ENCODE measurements at regions not wholly inside any gene's neighbourhood (a gene's known extent, or its start where the extent isn't known, plus 50 kb on each side); places are given as distances from the start of the nearest gene placed in this dataset.

GRCh38 chr12:77351860-77352259, 286.5 kb upstream of the E2F7 start:
- no peaks in the 10 kb centered on the region for H3K9me3 Mint-ChIP-seq
- no peak overlapping the region for H3K27ac Mint-ChIP-seq
- DNase-seq: no peak
- no peaks in the 10 kb centered on the region for H3K36me3 Mint-ChIP-seq (ENCODE audit: low read depth)
- no peak overlapping the region for H3K4me3 Mint-ChIP-seq
- H3K27me3 Mint-ChIP-seq: no peaks in the 10 kb centered on the region
- H3K4me1 Mint-ChIP-seq (ENCODE audit: low read depth): no peaks in the 10 kb centered on the region

- Mint-ChIP-seq H3K4me1 (ENCODE audit: low read depth) (no peaks in the 10 kb centered on the region), H3K27ac (no peak overlapping the region), H3K9me3 (no peaks in the 10 kb centered on the region), H3K4me3 (no peak overlapping the region), H3K27me3 (no peaks in the 10 kb centered on the region), H3K36me3 (ENCODE audit: low read depth) (no peaks in the 10 kb centered on the region)
- no peak for DNase-seq
These were observed 284.5 kb upstream of the E2F7 start for GRCh38 chr12:77349689-77350370.

- DNase-seq: no peak
- Mint-ChIP-seq H3K36me3 (ENCODE audit: low read depth) (no peaks in the 10 kb centered on the region), H3K4me3 (no peak overlapping the region), H3K27me3 (no peaks in the 10 kb centered on the region), H3K9me3 (no peaks in the 10 kb centered on the region), H3K4me1 (ENCODE audit: low read depth) (no peaks in the 10 kb centered on the region), H3K27ac (no peak overlapping the region)
These were observed 281.6 kb upstream of the E2F7 start for GRCh38 chr12:77347017-77347416.

DNA sequence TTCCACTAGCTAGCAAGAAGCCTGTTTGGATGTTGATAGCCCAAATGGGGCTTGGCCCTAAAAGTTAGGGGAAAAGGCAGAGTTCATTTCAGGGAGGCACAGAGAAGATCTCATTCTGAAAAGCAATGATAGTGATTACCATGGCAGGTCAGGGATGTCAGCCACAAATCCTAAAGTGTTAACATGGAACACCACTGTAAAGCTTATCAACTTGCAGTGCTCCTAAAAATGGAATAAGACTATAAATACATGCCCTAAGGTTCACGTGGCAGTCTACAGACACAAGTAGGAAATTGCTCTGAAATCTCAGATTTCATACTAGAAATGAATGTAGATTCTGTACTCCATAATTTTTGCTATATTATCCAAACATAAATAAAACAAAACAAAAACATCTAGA, 280.0 kb upstream of the E2F7 start:
- Mint-ChIP-seq H3K27me3 (no peaks in the 10 kb centered on the region), H3K4me3 (no peak overlapping the region), H3K27ac (no peak overlapping the region), H3K4me1 (ENCODE audit: low read depth) (no peaks in the 10 kb centered on the region), H3K36me3 (ENCODE audit: low read depth) (no peaks in the 10 kb centered on the region), H3K9me3 (no peaks in the 10 kb centered on the region)
- no peak for DNase-seq

GRCh38 chr12:77344651-77345050, 279.3 kb upstream of the E2F7 start:
- H3K9me3 Mint-ChIP-seq: no peaks in the 10 kb centered on the region
- H3K36me3 Mint-ChIP-seq (ENCODE audit: low read depth): no peaks in the 10 kb centered on the region
- H3K27ac Mint-ChIP-seq: no peak overlapping the region
- H3K4me3 Mint-ChIP-seq: no peak overlapping the region
- H3K4me1 Mint-ChIP-seq (ENCODE audit: low read depth): no peaks in the 10 kb centered on the region
- no peak for DNase-seq
- no peaks in the 10 kb centered on the region for H3K27me3 Mint-ChIP-seq

GRCh38 chr12:77343291-77343690, 277.9 kb upstream of the E2F7 start:
- Mint-ChIP-seq H3K4me3 (no peak overlapping the region), H3K27me3 (no peaks in the 10 kb centered on the region), H3K4me1 (ENCODE audit: low read depth) (no peaks in the 10 kb centered on the region), H3K9me3 (no peaks in the 10 kb centered on the region), H3K27ac (no peak overlapping the region), H3K36me3 (ENCODE audit: low read depth) (no peaks in the 10 kb centered on the region)
- no peak for DNase-seq

DNA sequence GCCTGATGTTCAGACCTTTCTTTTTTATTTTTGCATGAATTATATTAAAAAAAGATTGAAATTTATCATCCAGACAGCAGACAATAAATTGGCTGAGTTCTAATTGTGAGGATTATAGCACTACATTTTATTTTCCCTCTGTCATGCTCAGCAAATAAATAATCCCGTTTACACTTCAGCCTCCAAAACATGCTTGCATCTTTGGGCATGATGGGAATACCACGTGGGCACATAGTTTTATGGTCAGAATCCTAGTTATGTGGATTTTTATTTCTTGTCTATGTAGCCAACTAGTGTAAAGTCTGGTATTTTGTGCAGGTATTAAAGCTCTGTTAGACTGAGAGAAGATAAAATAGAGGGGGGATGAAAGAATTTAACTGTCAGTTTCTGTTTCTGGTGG, 276.9 kb upstream of the E2F7 start:
- no peaks in the 10 kb centered on the region for H3K9me3 Mint-ChIP-seq
- no peak overlapping the region for H3K4me3 Mint-ChIP-seq
- DNase-seq: no peak
- H3K27ac Mint-ChIP-seq: no peak overlapping the region
- H3K36me3 Mint-ChIP-seq (ENCODE audit: low read depth): no peaks in the 10 kb centered on the region
- H3K4me1 Mint-ChIP-seq (ENCODE audit: low read depth): no peaks in the 10 kb centered on the region
- H3K27me3 Mint-ChIP-seq: no peaks in the 10 kb centered on the region

- H3K4me1 Mint-ChIP-seq (ENCODE audit: low read depth): no peaks in the 10 kb centered on the region
- H3K27me3 Mint-ChIP-seq: no peaks in the 10 kb centered on the region
- H3K9me3 Mint-ChIP-seq: no peaks in the 10 kb centered on the region
- no peaks in the 10 kb centered on the region for H3K36me3 Mint-ChIP-seq (ENCODE audit: low read depth)
- H3K4me3 Mint-ChIP-seq: no peak overlapping the region
- no peak overlapping the region for H3K27ac Mint-ChIP-seq
- DNase-seq: no peak
These were observed 274.2 kb upstream of the E2F7 start for GRCh38 chr12:77339610-77340009.

DNA sequence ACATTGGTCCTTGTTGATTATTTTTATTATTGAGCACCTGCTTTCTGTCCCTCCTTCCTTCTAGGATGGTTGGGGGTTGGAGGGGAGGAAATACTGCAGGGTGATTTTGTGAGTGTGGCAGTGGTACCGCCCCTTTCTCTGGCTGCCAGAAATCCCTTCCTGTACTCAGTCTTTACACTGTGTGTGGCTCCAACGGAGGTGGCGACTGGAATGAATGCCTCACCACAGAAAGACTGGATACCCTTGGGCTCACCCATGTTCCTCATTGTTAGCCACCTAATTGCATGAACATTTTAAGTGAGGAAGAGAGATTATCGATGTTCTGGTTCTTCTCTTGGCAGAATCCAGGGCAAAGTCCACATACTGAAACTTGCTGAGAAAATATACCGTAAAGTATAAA, 272.0 kb upstream of the E2F7 start:
- no peaks in the 10 kb centered on the region for H3K36me3 Mint-ChIP-seq (ENCODE audit: low read depth)
- no peak overlapping the region for H3K27ac Mint-ChIP-seq
- no peaks in the 10 kb centered on the region for H3K9me3 Mint-ChIP-seq
- DNase-seq: no peak
- H3K4me3 Mint-ChIP-seq: no peak overlapping the region
- no peaks in the 10 kb centered on the region for H3K4me1 Mint-ChIP-seq (ENCODE audit: low read depth)
- no peaks in the 10 kb centered on the region for H3K27me3 Mint-ChIP-seq

GRCh38 chr12:77334806-77335205, 269.4 kb upstream of the E2F7 start:
- no peaks in the 10 kb centered on the region for H3K36me3 Mint-ChIP-seq (ENCODE audit: low read depth)
- H3K4me1 Mint-ChIP-seq (ENCODE audit: low read depth): no peaks in the 10 kb centered on the region
- no peaks in the 10 kb centered on the region for H3K9me3 Mint-ChIP-seq
- no peak overlapping the region for H3K27ac Mint-ChIP-seq
- H3K27me3 Mint-ChIP-seq: no peaks in the 10 kb centered on the region
- DNase-seq: no peak
- no peak overlapping the region for H3K4me3 Mint-ChIP-seq

DNA sequence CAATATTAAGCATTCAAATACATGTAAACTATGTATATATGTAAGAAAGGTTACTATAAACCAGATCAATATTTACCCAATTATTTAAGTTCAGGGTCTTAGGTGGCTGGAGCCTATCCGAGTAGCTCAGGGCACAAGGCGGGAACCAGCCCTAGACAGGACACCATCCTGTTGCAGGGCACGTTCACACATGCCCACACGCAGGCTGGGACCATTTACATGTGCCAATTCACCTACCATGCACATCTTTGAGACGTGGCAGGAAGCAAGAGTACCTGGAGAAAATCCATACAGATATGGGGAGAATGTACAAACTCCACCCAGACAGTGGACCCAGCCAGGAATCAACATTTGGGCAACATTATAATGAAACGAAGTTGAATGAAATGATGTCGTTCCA, 263.0 kb upstream of the E2F7 start:
- peaks cover 43% of the 10 kb centered on the region for H3K27me3 Mint-ChIP-seq
- no peaks in the 10 kb centered on the region for H3K36me3 Mint-ChIP-seq (ENCODE audit: low read depth)
- no peak overlapping the region for H3K27ac Mint-ChIP-seq
- H3K9me3 Mint-ChIP-seq: no peaks in the 10 kb centered on the region
- peaks cover 13% of the 10 kb centered on the region for H3K4me1 Mint-ChIP-seq (ENCODE audit: low read depth)
- no peak overlapping the region for H3K4me3 Mint-ChIP-seq
- no peak for DNase-seq

GRCh38 chr12:77325511-77326236, 260.3 kb upstream of the E2F7 start:
- Mint-ChIP-seq H3K9me3 (no peaks in the 10 kb centered on the region), H3K36me3 (ENCODE audit: low read depth) (no peaks in the 10 kb centered on the region), H3K27ac (no peak overlapping the region), H3K4me1 (ENCODE audit: low read depth) (peaks cover 13% of the 10 kb centered on the region), H3K4me3 (peak overlapping the region; percentile 50), H3K27me3 (peaks cover 60% of the 10 kb centered on the region)
- DNase-seq: no peak

- peaks cover 60% of the 10 kb centered on the region for H3K27me3 Mint-ChIP-seq
- H3K36me3 Mint-ChIP-seq (ENCODE audit: low read depth): no peaks in the 10 kb centered on the region
- peaks cover 13% of the 10 kb centered on the region for H3K4me1 Mint-ChIP-seq (ENCODE audit: low read depth)
- H3K4me3 Mint-ChIP-seq: peak overlapping the region; percentile 50
- H3K9me3 Mint-ChIP-seq: no peaks in the 10 kb centered on the region
- no peak overlapping the region for H3K27ac Mint-ChIP-seq
- peak; percentile 30 for DNase-seq
These were observed 259.5 kb upstream of the E2F7 start for GRCh38 chr12:77324763-77325468.

DNA sequence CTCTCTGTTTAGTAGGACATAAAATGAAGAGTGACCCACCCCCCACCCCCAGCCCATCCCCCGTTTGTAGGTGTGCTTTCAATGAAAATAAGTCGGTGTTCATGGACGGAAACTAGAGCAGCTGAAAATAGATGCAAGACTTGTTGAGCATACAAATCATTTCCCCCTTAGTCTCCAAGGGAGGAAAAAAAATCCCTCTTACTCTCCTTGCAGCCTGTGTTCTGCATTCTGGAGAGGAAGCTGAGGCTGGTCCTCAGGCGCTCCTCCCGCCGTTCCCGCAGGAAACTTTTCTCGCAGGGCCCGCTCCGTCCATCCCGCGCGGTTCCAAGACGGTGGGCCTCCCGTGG, 259.0 kb upstream of the E2F7 start:
- H3K27ac Mint-ChIP-seq: no peak overlapping the region
- H3K4me3 Mint-ChIP-seq: no peak overlapping the region
- DNase-seq: no peak
- no peaks in the 10 kb centered on the region for H3K36me3 Mint-ChIP-seq (ENCODE audit: low read depth)
- peaks cover 60% of the 10 kb centered on the region for H3K27me3 Mint-ChIP-seq
- no peaks in the 10 kb centered on the region for H3K9me3 Mint-ChIP-seq
- H3K4me1 Mint-ChIP-seq (ENCODE audit: low read depth): peaks cover 13% of the 10 kb centered on the region

DNA sequence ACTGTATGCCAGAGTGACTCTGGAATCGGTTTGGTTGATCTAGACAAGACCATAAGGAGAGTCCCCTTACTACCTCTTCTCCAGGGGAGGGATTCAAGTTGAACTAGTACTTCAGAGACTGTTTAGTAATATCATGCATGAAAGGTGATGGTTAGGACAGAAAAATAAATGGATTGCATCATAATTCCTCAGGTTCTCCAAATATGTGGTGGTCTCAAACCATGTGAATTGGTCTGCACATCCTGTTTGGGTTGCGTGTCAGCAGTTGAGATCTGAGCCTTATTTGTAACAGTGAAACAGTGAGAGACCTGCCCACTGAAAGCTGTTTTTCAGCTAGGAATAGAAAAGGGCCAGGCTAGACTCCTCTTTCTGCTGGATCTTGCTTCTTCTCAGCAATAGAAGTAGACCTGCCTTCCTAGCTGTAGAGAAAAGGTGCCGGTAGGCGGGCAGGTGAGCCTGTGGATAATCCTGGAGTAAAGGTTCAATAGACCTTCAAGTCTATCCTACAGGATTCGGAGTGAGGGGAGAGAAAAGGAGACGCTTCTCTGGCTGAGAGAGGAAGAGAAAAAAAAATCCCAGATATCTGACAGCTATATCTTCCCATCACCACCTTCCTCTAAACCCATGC, 258.5 kb upstream of the E2F7 start:
- no peak overlapping the region for H3K27ac Mint-ChIP-seq
- no peak for DNase-seq
- H3K4me3 Mint-ChIP-seq: no peak overlapping the region
- no peaks in the 10 kb centered on the region for H3K9me3 Mint-ChIP-seq
- peaks cover 13% of the 10 kb centered on the region for H3K4me1 Mint-ChIP-seq (ENCODE audit: low read depth)
- H3K27me3 Mint-ChIP-seq: peaks cover 60% of the 10 kb centered on the region
- H3K36me3 Mint-ChIP-seq (ENCODE audit: low read depth): no peaks in the 10 kb centered on the region

All from activated T-cell treated with anti-CD3 and anti-CD28 coated beads, Interleukin-2, amount 50 U/mL, for 24 hours (primary cell).